CD4-positive, alpha-beta T cell treated with Interferon gamma for 1 hour (primary cell): ENCODE measurements at regions not wholly inside any gene's neighbourhood (a gene's known extent, or its start where the extent isn't known, plus 50 kb on each side); places are given as distances from the start of the nearest gene placed in this dataset.
A peak's percentile ranks its signal among the peaks of the same experiment; 100 is the strongest.
"Not testable (repeated sequence)": the region's sequence is repeated elsewhere in the genome, so short reads cannot be mapped to it uniquely, and the experiment has no call there.

Experiments used
- DNase-seq: peaks from one replicate; pipeline ENCODE4 v3.0.0-alpha.2; 2020

DNA sequence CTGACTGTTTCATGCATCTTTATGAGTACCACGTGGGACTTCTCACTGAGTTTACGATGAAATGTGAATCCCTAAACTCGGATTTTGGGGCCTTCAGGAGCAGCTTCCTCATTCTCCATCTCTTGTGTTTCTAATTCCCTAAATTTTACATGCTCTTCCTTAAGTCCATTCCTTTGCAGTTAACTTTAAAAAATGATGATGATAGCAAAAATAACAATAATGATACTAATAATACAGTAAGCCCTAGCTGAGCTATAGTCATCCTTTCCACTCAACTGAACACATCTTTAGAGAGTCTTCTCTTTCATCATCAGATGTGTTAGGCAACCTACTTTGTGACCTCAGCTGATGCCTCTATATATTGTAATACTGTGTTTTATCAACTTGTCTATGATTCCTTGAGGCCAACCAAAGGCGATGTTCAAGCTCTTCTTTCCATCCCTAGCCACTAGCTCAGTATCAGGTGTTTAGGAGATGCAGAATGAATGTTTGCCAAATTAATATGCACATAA is 1196.4 kb downstream of the VRK1 start:
- no peak for DNase-seq

DNA sequence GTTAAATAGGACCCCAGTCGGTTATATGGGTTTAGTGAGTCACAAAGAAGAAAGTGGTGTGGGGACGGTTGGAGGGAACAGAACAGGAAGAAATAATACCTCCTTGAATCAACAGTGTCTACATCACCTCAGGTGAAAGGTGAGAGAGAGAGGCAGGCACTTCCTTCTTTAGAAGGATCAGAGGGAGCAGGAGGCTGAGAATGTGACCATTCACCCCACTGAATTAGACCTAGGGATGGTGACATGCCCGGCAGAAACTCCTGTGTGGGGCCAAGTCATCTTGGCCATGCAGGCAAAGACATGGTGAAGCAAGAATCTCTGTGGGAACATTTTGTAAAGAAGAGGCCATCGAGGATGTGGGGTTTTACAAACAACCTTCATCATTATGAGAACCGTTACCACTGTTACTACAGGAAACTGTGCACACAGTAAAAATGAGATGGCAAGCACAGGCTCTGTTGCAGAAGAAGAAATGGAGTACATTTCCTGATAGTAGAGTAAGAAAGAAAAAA is 1196.9 kb downstream of the VRK1 start:
- DNase-seq, result no peak

DNA sequence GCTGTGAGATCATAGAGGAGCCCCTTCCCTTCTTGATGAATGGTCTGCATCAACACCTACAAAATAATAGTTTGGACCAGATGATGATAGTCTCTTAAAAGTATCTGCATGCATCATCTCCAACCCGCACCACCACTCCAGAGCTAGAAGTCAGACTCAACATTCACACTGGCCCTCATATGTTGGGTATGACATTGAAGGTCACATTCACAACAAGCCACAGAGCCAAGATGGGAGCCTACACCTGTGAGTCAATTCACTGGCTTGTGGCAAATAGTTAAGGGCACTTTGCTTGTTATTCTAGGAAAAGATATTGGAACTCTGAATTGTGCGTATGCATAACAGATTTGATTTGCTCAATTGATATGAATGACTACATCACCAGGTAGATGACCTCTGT is 1197.9 kb downstream of the VRK1 start:
- DNase-seq, result no peak

DNA sequence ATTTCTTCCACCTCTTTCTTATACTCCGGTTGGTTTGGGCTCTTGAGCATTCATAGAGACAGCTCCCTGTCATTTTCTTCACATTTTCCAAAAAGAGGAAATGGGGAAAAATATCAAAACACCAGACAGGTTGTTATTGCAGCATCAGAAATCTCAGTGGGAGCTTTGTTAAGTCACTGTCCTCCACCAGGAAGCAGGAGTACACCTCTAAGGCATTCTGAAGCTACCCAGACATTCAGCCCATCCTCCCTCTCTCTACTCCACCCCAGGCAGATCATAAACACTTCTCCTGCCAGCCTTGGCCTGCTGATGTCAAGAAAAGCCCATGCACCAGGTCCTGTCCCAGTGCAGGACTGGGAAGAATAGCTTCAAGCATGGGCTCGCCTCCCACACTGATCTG is 1198.3 kb downstream of the VRK1 start:
- no peak for DNase-seq

DNA sequence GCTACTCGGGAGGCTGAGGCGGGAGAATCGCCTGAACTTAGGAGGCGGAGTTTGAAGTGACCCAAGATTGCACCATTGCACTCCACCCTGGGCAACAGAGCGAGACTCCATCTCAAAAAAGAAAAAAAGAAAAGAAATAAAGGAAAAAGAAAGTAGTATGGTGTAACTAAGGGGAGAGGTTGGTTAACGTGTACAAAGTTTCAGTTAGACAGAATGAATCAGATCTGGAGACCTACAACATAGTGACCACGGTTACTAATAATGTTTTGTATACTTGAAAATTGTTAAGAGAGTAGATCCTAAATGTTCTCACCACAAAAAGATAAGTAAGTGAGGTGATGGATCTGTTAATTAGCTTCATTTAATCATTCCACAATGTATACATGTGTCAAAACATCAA is 1208.8 kb downstream of the VRK1 start:
- no peak for DNase-seq

DNA sequence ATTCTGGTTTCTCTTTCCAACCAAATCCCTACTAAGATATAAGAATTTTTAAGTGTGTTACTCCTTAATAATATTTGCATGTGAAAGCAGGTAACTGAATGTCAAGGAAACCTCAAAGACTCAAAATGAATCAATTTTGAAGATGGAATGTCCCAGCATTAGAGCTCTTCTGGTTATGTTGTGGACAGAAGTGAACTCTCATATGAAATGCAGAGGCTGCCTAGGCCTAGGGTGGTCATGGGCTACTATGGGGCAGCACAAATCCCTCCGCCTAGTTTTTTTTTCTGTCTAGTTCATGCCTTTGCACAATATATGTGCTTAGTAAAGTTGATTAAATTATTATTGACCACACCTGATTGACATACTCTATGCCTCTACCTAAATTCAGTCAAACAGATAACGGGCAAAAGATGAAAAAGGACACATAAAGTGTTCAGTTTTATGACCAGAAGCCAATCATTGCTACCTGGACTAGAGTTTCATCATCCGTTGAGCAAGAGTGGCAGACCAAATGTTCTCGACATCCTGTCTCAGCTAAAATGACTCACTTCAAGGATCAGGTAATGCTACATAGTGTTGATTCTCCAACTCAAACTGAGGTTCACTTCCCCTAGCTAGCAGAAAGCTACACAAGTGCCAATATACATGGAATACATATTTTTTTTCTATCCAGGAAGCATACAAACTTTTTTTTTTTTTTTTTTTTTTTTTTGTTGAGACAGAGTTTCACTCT is 1211.4 kb downstream of the VRK1 start:
- DNase-seq, result no peak

DNA sequence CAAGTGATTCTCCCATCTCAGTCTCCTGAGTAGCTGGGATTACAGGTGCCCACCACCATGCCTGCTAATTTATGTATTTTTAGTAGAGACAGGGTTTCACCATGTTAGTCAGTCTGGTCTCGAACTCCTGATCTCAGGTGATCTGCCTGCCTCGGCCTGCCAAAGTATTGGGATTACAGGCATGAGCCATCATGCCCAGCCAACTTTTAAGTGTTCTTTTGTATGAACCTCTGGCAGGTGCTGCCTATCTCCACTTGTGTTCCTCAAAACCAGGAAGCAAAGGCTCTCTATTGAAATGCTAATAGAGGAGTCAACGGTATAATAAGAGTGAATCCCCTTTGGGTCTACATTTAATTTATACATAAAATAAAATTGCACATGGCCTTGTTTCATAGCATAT is 1212.0 kb downstream of the VRK1 start:
- DNase-seq, result not testable (repeated sequence)

DNA sequence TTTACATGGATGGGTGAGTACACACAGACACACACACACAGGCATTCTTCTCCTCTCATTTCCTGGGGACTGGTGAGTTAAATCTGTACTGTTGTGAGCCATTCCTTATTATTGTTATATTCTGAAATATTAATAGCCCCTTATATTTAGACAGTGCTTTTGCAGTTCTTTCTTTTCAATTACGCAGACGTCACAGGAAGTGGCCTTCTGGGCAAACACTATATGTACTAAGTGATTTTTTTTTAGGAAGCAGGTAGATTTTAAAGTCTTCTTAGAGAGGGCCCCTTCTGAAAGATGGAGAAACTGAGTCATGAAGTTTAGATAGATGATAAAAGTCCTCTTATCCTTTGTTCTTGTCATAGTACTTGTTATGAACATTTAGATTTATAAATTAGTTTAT is 1213.6 kb downstream of the VRK1 start:
- DNase-seq, result no peak

DNA sequence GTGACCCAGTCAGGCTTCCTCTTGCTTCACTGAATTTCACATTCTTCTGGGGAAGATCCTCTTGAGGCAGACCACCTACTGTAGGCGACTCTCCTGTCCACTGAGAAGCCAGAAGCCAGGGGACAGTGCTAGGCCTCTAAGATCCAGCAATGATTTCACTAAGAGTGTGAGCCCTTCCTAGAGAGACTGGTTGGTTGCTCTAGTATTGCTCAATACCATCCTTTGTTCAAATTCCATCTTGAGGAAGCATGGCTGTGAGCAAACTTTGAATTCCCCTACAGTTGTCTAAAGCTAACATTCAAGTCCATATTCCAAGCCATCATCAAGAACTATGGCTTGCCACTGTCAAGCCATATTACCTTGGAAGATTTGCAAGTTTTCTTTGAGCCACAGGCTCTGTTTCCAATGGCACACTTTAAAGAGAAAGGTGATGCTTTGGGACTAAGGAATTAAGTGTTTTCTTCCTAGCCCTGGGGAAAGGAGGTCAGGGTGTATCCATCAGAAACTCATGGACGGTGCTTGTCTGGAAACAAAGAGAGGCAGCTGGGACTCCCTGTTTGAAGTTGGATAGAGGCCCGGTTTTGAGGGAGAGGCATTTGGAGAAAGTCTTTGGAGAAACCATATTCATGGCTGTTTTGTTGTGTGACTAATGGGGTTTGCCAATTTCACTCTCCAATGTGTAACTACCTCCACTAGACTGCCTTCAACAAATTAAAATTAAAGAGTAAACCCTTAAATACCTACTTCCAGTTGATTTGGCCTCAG is 1217.9 kb downstream of the VRK1 start:
- no peak for DNase-seq

DNA sequence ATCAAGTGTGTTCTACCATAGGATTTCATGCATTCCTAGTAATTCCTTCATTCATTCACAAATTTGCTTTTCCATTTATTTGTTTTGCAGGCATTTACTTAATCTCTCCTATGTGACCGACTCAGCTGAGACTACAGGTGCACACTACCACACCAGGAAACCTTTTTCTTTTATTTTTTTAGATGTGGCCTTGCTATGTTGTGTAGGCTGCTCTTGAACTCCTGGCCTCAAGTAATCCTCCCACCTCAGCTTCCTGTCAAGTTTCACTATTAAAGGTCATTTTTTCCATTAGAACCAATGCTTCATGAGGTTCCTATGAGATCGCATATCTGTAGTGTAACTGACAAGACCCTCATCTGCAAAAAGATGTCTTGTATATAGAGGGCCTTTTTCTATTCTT is 1218.7 kb downstream of the VRK1 start:
- no peak for DNase-seq

DNA sequence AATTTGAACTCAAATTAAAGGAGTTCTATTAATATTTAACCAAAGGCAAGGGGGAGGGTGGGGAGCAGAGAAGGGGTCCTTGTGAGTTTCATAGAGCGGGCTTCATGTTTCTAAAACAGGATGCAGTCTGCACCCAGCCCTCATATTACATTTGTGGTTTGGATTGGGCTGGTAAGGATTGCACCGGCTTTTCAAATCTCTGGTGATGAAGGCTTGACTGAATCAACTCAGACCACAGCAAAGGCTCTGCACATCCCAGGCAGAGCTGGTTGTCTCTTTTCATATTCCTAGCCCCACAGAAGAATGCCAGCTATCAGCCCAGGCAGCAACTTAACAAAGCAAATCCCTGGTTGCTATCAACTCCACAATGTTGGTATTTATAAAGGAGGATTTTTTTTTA is 1221.4 kb downstream of the VRK1 start:
- DNase-seq, result peak; percentile 16

DNA sequence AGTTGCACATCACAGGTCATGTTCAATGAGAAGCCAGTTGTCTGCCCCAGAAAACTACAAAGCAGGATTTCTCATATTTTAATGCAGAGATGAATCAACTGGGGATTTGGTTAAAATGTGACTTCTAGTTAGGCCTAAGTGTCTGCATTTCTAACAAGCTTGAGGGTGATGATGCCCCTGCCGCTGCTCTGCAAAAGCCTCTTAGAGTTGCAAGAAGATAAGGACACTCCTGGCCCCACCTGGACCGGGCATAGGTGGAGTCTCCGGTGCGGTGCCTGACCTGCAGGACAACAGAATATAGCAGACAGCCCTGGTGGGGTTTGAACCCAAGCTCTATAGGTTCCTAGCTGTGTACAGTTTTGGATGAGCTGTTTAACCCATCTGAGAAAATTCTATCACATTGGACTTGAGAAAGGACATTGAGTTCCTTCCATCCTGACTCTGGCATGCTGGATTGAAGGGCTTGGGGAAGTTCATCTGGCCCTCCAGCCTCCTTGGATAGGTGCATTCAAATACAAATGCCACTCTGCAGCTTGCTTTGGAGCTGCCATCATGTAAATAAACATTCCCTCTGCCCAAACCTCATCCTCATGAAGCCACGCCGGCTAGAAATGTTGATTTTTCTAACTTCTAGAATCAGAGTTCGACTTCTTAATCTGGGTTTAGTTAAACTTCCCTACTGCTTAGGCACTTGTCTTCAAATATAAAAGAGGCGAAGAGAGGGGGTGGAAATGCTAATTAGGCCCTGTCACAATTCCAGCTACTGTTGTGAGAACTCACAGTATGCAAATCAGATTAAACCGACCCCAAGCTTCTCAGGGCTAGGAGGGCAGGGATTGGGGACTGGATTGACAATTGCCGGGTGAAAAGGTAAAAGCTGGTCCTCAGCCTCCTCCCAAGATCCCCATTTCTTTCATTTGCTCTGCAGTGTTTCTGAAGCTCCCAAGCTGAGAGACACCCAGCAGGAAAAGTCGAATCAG is 1225.6 kb downstream of the VRK1 start:
- no peak for DNase-seq

DNA sequence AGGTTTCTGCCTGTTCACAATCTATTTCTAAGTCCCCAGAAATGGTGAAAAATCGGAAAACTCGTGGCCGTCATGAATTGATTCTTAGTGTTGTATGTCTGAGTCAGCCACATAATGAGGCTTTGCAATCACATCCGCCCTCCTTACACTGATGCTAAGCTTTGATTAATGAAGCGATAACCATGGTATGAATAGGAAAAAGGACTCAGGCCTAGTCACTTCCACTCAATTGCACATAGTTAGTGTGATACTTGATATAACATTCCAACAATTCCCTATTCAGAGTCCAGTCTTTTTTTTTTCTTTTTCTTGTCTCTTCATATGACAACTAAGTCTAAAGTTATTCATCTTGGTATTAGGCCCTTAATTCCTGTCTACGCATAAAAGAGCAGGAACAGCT is 1231.0 kb downstream of the VRK1 start:
- no peak for DNase-seq

DNA sequence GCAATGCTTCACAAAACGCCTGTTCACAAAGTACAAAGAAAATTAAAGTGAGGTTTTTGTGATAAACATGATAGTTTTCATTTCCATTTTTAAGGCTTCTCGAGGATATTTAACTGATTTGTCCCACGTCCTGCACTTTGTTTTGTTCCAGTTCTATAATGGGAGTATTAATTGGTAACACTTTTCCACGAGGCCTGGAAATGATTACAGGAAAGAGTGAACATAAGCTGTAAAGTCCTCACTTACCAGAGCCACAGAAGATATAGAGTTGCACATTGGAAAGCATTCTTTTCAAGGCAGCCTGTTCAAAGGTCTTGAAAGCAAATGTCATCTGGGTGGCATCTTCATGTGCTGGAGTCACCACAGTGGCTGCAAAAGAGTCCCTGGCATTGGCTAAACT is 1236.6 kb downstream of the BCL11B start:
- no peak for DNase-seq

DNA sequence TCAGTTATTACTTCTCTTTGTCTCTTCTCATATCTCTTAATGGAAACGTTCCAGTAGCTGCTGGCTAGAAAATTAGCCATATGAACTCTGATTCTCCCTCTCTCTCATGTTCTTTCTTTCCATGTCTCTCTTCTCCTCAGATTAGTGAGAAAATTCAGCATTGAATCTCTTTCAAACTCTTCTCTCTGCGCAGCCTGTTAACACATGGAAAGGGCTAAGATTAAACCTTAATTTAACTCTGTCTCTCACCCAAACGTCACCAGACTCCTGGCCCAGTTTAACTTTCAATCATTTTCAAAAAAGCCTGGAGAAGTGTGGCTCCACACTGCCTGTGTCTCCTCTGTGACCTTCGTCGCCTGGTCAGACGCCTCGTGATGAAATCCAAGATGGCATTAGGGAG is 1234.2 kb downstream of the BCL11B start:
- no peak for DNase-seq

DNA sequence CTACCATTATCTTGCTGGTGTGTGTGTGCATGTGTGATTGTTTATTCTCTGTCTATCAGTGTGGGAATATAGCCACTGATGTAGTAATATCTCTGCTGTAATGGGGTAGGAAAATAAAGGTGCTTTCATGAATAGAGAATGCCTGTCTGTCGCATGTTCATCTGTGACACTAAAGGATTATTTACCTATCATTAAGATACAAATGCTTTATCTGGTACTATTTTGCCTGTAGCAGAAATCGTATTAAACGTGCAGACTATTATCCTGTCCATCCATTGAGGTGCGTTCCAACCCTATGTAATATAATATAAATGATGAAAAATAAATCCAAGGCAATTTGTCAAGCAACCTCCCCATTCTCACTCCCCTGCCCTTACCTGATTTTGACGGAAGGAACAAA is 1215.1 kb downstream of the BCL11B start:
- DNase-seq, result no peak

DNA sequence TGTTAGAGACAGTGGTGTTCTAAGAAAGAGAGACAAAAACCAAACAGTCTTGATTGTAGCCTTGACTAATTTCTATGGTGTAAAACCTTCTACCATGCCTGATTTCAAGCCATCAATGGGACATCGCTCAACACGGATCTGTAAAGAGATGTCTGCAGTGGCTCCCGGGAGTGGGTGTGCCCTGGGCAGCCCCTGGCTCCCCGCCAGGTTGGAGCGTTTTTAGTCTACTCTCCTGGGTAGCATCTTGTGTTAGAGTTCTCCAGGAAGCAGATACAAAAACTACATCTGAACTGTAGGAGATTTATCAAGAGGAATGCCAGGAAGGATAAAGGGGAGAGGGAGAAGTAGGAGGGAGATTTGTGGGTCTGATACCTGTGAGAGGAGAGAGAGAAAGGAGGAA is 1212.9 kb downstream of the BCL11B start:
- no peak for DNase-seq

DNA sequence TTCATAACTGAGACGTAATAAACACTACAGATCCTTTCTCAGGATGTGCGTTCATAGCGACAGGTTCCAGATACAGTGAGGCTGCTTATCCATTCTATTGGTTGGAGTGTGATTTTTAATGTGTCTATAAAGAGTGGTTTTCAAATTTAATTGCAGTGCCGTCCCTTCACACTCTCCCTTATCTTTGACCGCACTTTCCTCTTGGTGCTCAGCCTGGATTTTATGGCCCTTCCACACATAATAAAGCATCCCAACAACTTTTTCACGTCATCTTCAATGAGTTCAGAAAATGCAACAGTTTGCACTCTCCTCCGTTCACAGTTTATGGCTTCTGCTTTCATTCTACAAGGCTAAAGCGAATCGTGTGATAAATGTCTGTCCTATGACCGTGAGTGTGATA is 1209.9 kb downstream of the BCL11B start:
- no peak for DNase-seq

DNA sequence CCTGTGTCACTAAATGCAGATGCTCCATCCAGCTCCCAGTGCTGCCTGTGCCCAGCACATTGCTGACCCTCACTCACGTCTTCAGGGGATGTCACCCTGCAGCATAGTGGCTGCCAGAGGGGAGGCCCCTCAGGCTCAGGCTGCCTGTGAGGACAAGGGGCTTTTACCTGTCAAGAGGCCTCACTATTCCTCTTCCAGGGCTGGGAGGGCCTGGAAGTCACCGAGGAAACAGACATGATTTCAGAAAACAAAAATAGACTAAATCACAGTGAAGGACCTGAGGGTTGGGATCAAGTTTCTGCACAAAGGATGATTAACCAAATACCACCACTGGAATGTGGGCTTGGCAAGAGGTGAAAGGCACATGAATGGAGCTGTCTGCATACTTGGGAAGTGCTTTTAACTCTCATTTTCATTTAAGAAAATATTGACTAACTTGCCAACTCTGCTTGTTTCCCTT is 1202.3 kb downstream of the BCL11B start:
- no peak for DNase-seq

DNA sequence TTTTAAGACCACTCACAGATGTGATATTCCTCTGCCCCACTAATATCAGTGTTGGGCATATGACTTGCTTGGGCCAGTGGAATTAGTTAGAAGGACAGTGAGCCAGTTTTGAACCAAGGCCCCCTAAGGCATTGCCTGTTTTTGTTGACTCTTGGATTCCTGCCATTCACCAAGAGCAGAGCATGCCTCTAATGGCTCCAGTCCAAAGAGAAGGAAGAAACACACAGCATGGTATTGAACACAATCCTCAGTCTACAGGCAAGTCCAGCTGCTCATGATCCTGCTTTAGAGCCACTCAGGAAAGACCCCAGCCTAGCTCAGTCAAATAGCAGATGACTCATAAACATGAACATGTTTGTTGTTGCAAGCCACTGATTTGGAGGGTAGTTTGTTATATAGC is 1201.5 kb downstream of the BCL11B start:
- DNase-seq, result no peak

DNA sequence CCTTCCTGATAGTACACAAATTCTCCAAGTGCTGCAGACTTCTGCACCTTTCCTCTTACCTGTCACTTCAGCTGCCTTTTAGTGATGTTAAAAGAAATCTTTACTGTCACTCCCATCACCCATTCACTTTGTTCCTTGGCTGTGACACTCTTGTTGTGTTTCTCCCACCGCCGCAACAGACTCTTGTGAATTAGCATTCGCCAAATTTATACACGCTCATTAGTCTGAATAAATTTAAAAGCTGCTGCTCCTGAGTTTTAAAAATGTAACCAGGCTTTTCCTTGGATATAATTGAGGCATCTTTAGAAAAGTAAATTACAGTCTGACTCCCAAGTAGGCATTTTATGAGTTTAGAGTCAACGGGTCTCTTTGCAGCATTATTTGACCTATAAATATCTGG is 1197.9 kb downstream of the BCL11B start:
- no peak for DNase-seq

DNA sequence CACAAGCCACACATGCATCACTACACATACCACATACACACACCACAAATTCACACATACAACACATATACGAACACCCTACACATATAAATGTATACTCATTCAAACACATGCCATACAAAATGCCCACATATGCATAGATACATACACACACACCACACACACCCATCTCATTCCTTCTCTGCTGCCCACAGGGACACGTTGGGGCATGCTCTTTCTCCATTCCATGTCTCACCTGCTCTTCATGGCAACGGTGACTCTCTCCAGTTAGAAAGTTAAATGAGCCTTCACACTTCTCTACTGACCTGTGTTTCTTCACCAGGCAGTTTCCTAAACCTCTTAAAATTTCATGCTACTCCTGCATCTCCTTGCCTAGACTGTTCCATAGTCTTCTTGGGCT is 1194.8 kb downstream of the BCL11B start:
- no peak for DNase-seq

DNA sequence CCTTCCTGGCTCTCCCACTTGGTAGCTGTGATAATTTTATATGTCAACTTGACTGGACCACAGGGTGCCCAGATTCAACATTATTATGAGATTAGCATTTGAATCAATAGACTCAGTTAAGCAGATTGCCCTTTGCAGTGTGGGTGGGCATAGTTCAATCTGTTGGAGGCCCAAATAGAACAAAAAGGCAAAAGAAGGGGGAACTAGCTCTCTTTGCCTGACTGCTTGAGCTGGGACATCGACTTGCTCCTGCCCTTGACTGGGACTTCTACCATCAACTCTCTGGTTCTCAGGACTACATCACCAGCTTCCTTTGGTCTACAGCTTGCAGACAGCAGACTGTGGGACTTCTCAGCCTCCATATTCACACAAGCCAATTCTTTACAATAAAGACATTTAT is 1189.2 kb downstream of the BCL11B start:
- DNase-seq, result no peak
